Uterus (tissue), 2 donors: ENCODE measurements at regions not wholly inside any gene's neighbourhood (a gene's known extent, or its start where the extent isn't known, plus 50 kb on each side); places are given as distances from the start of the nearest gene placed in this dataset.

Source experiments
- POLR2A ChIP-seq, 2 donors: fragments of 450-650 bp; IDR thresholded peaks; one replicate each; pipeline ENCODE4 v1.6.1; 2016; ENCODE audit warnings: antibody characterized with exemption in 2 of 2, mild to moderate bottlenecking in 1 of 2, moderate library complexity in 1 of 2
- TF ChIP-seq, protein P1 (sequence below), 4 experiments: fragments of 200-600 bp in 2 of 4; fragments of 450-650 bp in 2 of 4; sonication (generic) in 2 of 4; IDR thresholded peaks; one replicate each; pipeline ENCODE4 v1.5.1; 2016 to 2019; ENCODE audit warnings: antibody characterized with exemption in 4 of 4, mild to moderate bottlenecking in 2 of 4, moderate library complexity in 1 of 4

DNA sequence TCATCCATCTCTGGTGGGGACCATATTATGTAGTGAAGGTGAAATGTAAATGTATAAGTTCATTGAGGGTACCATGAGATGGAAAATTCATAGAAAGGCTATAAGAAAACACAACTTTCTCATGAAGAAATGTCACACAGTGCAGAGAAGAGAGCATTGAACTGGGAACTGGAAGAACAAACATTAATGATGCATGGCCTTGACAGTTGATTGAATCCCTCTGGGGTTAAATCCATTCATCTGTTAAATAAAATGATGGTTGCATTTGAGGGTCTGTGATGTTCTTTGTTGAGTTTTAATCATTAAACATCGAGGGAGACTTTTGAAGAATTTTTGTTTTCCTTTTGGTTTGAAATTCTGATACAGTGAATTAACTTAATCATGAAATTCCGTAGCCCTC, 1401.4 kb downstream of the FAM181B start:
- TF ChIP-seq, protein P1, sequence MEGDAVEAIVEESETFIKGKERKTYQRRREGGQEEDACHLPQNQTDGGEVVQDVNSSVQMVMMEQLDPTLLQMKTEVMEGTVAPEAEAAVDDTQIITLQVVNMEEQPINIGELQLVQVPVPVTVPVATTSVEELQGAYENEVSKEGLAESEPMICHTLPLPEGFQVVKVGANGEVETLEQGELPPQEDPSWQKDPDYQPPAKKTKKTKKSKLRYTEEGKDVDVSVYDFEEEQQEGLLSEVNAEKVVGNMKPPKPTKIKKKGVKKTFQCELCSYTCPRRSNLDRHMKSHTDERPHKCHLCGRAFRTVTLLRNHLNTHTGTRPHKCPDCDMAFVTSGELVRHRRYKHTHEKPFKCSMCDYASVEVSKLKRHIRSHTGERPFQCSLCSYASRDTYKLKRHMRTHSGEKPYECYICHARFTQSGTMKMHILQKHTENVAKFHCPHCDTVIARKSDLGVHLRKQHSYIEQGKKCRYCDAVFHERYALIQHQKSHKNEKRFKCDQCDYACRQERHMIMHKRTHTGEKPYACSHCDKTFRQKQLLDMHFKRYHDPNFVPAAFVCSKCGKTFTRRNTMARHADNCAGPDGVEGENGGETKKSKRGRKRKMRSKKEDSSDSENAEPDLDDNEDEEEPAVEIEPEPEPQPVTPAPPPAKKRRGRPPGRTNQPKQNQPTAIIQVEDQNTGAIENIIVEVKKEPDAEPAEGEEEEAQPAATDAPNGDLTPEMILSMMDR (IDR thresholded peaks at IDR 0.05), result no peak
- TF ChIP-seq POLR2A (IDR thresholded peaks at IDR 0.05), result no peak
